ENCODE measurements at regions not wholly inside any gene's neighbourhood (a gene's known extent, or its start where the extent isn't known, plus 50 kb on each side); places are given as distances from the start of the nearest gene placed in this dataset.

DNA sequence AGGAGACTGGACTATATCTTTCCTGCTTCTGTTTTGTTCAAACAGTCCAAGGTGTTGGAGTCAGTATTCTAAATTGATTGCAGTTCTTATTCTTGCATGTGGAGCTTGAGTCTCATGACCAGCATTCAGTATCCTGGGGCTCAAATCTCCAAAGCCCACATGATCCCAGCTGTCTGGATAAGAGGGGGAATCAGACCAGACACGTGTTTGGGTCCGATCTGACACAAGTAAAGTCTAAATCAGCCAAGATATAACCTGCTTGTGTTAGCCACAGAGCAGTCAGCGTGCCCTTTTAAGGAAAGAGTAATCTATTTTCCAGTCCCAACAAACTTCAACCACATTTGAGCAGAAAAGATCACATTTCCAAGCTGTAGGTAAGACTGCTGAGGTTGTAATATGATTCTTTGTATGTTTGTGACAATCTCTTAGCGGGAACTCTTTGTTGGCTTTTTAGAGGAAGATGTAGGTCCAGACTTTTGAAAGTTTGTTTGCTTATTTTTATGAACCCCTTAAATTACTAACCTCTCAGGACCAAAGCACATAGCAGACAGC, 334.6 kb downstream of the SLC4A3 start:
- TF ChIP-seq POLR2A (IDR thresholded peaks at IDR 0.05): no peak
- TF ChIP-seq, protein P1, sequence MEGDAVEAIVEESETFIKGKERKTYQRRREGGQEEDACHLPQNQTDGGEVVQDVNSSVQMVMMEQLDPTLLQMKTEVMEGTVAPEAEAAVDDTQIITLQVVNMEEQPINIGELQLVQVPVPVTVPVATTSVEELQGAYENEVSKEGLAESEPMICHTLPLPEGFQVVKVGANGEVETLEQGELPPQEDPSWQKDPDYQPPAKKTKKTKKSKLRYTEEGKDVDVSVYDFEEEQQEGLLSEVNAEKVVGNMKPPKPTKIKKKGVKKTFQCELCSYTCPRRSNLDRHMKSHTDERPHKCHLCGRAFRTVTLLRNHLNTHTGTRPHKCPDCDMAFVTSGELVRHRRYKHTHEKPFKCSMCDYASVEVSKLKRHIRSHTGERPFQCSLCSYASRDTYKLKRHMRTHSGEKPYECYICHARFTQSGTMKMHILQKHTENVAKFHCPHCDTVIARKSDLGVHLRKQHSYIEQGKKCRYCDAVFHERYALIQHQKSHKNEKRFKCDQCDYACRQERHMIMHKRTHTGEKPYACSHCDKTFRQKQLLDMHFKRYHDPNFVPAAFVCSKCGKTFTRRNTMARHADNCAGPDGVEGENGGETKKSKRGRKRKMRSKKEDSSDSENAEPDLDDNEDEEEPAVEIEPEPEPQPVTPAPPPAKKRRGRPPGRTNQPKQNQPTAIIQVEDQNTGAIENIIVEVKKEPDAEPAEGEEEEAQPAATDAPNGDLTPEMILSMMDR (IDR thresholded peaks at IDR 0.05): no peak
